ENCODE measurements at regions not wholly inside any gene's neighbourhood (a gene's known extent, or its start where the extent isn't known, plus 50 kb on each side); places are given as distances from the start of the nearest gene placed in this dataset.
"Not testable (repeated sequence)": the region's sequence is repeated elsewhere in the genome, so short reads cannot be mapped to it uniquely, and the experiment has no call there.

GRCh38 chr13:87986639-87987250 lies 315.6 kb downstream of the SLITRK5 start:
- DNase-seq, result no peak

GRCh38 chr13:87998081-87998480 lies 326.9 kb downstream of the SLITRK5 start:
- no peak for DNase-seq

- DNase-seq, result no peak
These were observed 328.1 kb downstream of the SLITRK5 start for GRCh38 chr13:87999240-87999700.

- no peak for DNase-seq
These were observed 328.6 kb downstream of the SLITRK5 start for GRCh38 chr13:87999788-88000187.

- no peak for DNase-seq
These were observed 329.1 kb downstream of the SLITRK5 start for GRCh38 chr13:88000239-88000638.

- no peak for DNase-seq
These were observed 329.6 kb downstream of the SLITRK5 start for GRCh38 chr13:88000787-88001186.

GRCh38 chr13:88005188-88005587 lies 334.0 kb downstream of the SLITRK5 start:
- no peak for DNase-seq

- DNase-seq, result no peak
These were observed 343.4 kb downstream of the SLITRK5 start for GRCh38 chr13:88014527-88014926.

GRCh38 chr13:88022431-88023208 lies 351.4 kb downstream of the SLITRK5 start:
- no peak for DNase-seq

- DNase-seq, result no peak
These were observed 355.1 kb downstream of the SLITRK5 start for GRCh38 chr13:88026241-88026640.

- DNase-seq, result no peak
These were observed 360.9 kb downstream of the SLITRK5 start for GRCh38 chr13:88031980-88032559.

GRCh38 chr13:88036205-88036604 lies 365.0 kb downstream of the SLITRK5 start:
- DNase-seq, result not testable (repeated sequence)

- no peak for DNase-seq
These were observed 371.3 kb downstream of the SLITRK5 start for GRCh38 chr13:88042489-88042888.

- DNase-seq, result no peak
These were observed 380.7 kb downstream of the SLITRK5 start for GRCh38 chr13:88051746-88052482.

- no peak for DNase-seq
These were observed 392.6 kb downstream of the SLITRK5 start for GRCh38 chr13:88063741-88064140.

- no peak for DNase-seq
These were observed 395.7 kb downstream of the SLITRK5 start for GRCh38 chr13:88066847-88067246.

GRCh38 chr13:88068316-88068715 lies 397.1 kb downstream of the SLITRK5 start:
- no peak for DNase-seq

GRCh38 chr13:88068975-88069374 lies 397.8 kb downstream of the SLITRK5 start:
- DNase-seq, result no peak

GRCh38 chr13:88071371-88071770 lies 400.2 kb downstream of the SLITRK5 start:
- no peak for DNase-seq

- no peak for DNase-seq
These were observed 403.8 kb downstream of the SLITRK5 start for GRCh38 chr13:88074794-88075510.

- no peak for DNase-seq
These were observed 413.9 kb downstream of the SLITRK5 start for GRCh38 chr13:88085036-88085435.

- DNase-seq, result no peak
These were observed 415.4 kb downstream of the SLITRK5 start for GRCh38 chr13:88086577-88086976.

- no peak for DNase-seq
These were observed 426.4 kb downstream of the SLITRK5 start for GRCh38 chr13:88097541-88097940.

All from NCI-H1092 (cell line).